Fibroblast of pulmonary artery (primary cell): ENCODE measurements at regions not wholly inside any gene's neighbourhood (a gene's known extent, or its start where the extent isn't known, plus 50 kb on each side); places are given as distances from the start of the nearest gene placed in this dataset.

ENCODE experiments used
- DNase-seq: peaks from one replicate; pipeline ENCODE4 v3.0.0-alpha.2; 2010; ENCODE audit warnings: low read depth
- H3K4me3 ChIP-seq: replicated peaks from 2 replicates; pipeline ENCODE4 v1.5.1; 2011; ENCODE audit warnings: low read depth, mild to moderate bottlenecking, control low read depth, low read length, moderate library complexity
- CTCF ChIP-seq: IDR thresholded peaks from 2 replicates; pipeline ENCODE4 v1.5.1; 2011; ENCODE audit warnings: mild to moderate bottlenecking, control low read depth, low read length, inconsistent platforms; ENCODE audit errors: missing control alignments

GRCh38 chr1:232150770-232151548 lies 479.0 kb downstream of the SIPA1L2 start:
- no peak overlapping the region for H3K4me3 ChIP-seq
- DNase-seq: no peak
- no peak for TF ChIP-seq CTCF

DNA sequence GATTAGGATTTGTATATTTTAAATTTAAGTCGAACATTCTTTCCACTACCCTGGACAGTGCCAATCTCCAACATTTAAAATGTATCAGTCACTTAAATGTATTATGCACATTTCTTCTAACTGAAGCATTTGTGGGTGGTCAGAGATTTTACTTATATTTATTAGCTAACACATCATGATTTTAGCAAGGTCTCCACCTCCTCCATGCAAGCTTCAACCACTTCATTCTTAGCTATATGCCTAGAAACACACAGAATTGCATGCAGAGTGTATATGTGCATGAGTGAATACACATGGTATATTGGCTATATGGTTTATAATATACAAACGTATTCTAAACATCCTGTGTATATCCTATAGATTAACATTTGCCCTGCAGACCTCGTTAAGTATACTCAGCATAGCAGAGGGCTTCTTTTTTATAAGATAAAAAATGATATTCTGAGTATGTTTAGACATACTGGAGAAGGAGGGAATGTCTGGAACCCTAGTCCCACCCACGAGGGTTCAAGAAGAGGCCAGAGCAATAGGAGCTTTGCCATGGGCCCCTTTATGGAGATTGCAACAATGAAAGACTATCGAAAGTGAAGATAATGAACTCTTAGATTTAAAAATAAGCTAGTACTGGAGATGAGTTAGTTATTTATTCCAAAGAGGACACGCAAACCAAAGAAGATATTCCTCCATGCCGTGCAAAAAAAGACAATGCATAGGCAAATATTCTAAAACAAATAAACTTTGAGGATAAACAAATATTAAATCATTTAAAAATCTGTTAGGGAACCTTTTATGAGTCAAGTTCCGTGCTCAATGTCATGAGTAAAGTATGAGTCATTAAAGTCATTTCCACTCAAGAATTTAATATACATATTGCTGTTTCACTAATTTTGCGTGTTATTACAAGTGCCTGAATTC lies 480.4 kb downstream of the SIPA1L2 start:
- TF ChIP-seq CTCF: no peak
- DNase-seq: peak; percentile 31
- peak overlapping the region; percentile 18 for H3K4me3 ChIP-seq

GRCh38 chr1:232147215-232147614 lies 482.7 kb downstream of the SIPA1L2 start:
- H3K4me3 ChIP-seq: no peak overlapping the region
- no peak for TF ChIP-seq CTCF
- no peak for DNase-seq

GRCh38 chr1:232146514-232146913 lies 483.4 kb downstream of the SIPA1L2 start:
- DNase-seq: no peak
- no peak for TF ChIP-seq CTCF
- H3K4me3 ChIP-seq: no peak overlapping the region

- no peak overlapping the region for H3K4me3 ChIP-seq
- TF ChIP-seq CTCF: no peak
- no peak for DNase-seq
Measured at GRCh38 chr1:232145768-232146167, 484.2 kb downstream of the SIPA1L2 start.

DNA sequence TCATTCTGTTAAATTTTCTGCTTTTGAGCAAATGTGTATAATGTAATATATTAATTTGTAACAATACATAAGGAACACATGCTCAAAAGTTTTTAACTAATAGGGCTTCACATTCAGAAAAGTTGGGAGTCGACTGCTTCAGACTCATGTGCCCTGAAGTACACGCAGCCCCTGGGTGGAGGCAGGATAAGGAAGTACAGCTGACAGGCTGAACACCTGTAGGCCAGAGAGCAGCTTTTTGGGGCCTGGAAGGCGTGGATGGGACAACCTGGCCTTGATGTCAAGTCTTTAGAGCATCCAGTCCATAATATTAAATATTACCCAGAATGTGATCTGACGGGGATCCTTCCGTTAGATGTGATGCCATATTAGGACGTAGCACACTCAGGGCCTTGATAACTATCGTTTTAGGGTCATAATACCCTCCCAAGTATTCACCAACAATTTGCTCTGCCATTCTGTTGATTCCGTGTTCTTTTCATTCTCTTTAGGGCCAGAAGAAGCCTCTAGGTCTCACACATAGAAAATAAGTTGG lies 485.2 kb downstream of the SIPA1L2 start:
- TF ChIP-seq CTCF: no peak
- no peak for DNase-seq
- H3K4me3 ChIP-seq: no peak overlapping the region
